K562 (cell line): ENCODE measurements at regions not wholly inside any gene's neighbourhood (a gene's known extent, or its start where the extent isn't known, plus 50 kb on each side); places are given as distances from the start of the nearest gene placed in this dataset.

Experiments
- ATAC-seq: fragments of 200-7000 bp; cut with Tn5 transposase; 3 replicates; pipeline ENCODE4 v1.9.1; 2020; ENCODE audit warnings: moderate library complexity
- BruUV-seq: library from RNA; stranded (reverse); fragments of 400-500 nt; replicated peaks from 2 replicates; lab custom pipeline; 2021; lab: Mats Ljungman, UMichigan
- CTCF ChIA-PET: fragments of 300-600 bp; formaldehyde crosslinking; extraction: SDS; loops from one replicate; lab custom pipeline; 2021; ENCODE audit warnings: low intra/inter-chr PET ratio; lab: Yijun Ruan, JAX
- POLR2A ChIA-PET: fragments of 300-600, 350-650 bp; sonication (Branson Sonifier 250); formaldehyde crosslinking; extraction: SDS; loops from one replicate; lab custom pipeline; 2021; ENCODE audit warnings: antibody characterized with exemption, inconsistent platforms; lab: Yijun Ruan, JAX
- DNase-seq, 4 experiments: peaks; one replicate each; pipeline versions ENCODE4 v3.0.0 to v3.0.0-alpha.2; 2011 to 2018; ENCODE audit warnings: low spot score in 3 of 4, mixed read lengths in 3 of 4; ENCODE audit errors: extremely low read depth in 1 of 4
- FAIRE-seq: peaks from 2 replicates; lab custom pipeline; 2011; peaks lifted over from hg19 to GRCh38; lab: Jason Lieb, UNC
- H2AFZ ChIP-seq: 2 replicates; pipeline ENCODE4 v1.6.0; 2011; ENCODE audit warnings: low read depth, low read length, control low read depth, inconsistent platforms
- H3K27ac ChIP-seq: fragments of 200-600 bp; 3 replicates; pipeline ENCODE4 v1.8.0; 2011; ENCODE audit warnings: low read depth, mild to moderate bottlenecking, control low read depth, inconsistent platforms, low read length, moderate library complexity, mixed read lengths; ENCODE audit errors: extremely low read depth
- H3K27me3 ChIP-seq, 2 experiments: fragments of 300-600 bp in 1 of 2; 2 replicates in 1 of 2; 3 replicates in 1 of 2; pipeline versions ENCODE4 v1.6.0 to v1.8.0; 2011; ENCODE audit warnings: inconsistent platforms in 2 of 2, low read length in 2 of 2, mild to moderate bottlenecking in 1 of 2, mixed read lengths in 1 of 2, moderate library complexity in 1 of 2; ENCODE audit not compliant: control insufficient read depth in 2 of 2, insufficient read depth in 2 of 2
- H3K36me3 ChIP-seq: fragments of 300-600 bp; 3 replicates; pipeline ENCODE4 v1.8.0; 2011; ENCODE audit warnings: mild to moderate bottlenecking, low read length, inconsistent platforms; ENCODE audit not compliant: control insufficient read depth, insufficient read depth
- H3K4me1 ChIP-seq, 2 experiments: fragments of 200-600 bp in 1 of 2; replicated peaks in 1 of 2; 2 replicates in 1 of 2; 3 replicates in 1 of 2; pipeline versions ENCODE4 v1.5.1 to v1.8.0; 2011; ENCODE audit warnings: inconsistent platforms in 2 of 2, low read length in 2 of 2, mild to moderate bottlenecking in 1 of 2, mixed read lengths in 1 of 2, moderate library complexity in 1 of 2; ENCODE audit not compliant: control insufficient read depth in 2 of 2, insufficient read depth in 2 of 2
- H3K4me2 ChIP-seq: 2 replicates; pipeline ENCODE4 v1.6.1; 2011; ENCODE audit warnings: low read length, control low read depth, inconsistent platforms, mixed read lengths; ENCODE audit not compliant: insufficient read depth
- H3K4me3 ChIP-seq: fragments of 200-600 bp; sonication (generic), shearing (Covaris generic); 2 replicates; pipeline ENCODE4 v1.5.1; 2016; ENCODE audit warnings: control low read depth, inconsistent platforms
- H3K79me2 ChIP-seq: fragments of 200-600 bp; 3 replicates; pipeline ENCODE4 v1.8.0; 2011; ENCODE audit warnings: low read length, inconsistent platforms; ENCODE audit not compliant: control insufficient read depth, insufficient read depth
- H3K9ac ChIP-seq, 2 experiments: 2 replicates each; pipeline versions ENCODE4 v1.6.0 to v1.6.1; 2011; ENCODE audit warnings: low read depth in 2 of 2, low read length in 2 of 2, control low read depth in 1 of 2, inconsistent platforms in 1 of 2, mild to moderate bottlenecking in 1 of 2, mixed read lengths in 1 of 2; ENCODE audit not compliant: insufficient read depth in 1 of 2
- H3K9me1 ChIP-seq: one replicate; pipeline ENCODE4 v1.6.0; 2011; ENCODE audit warnings: inconsistent platforms, mild to moderate bottlenecking, low read length, moderate library complexity; ENCODE audit not compliant: control insufficient read depth, insufficient read depth
- H3K9me3 ChIP-seq: replicated peaks from 2 replicates; pipeline ENCODE4 v1.5.1; 2011; ENCODE audit warnings: low read depth, low read length, inconsistent platforms; ENCODE audit not compliant: control insufficient read depth, insufficient read depth
- H4K20me1 ChIP-seq: replicated peaks from 2 replicates; pipeline ENCODE4 v1.6.1; 2011; ENCODE audit warnings: low read length, inconsistent platforms, mixed read lengths; ENCODE audit not compliant: control insufficient read depth, insufficient read depth
- CBX3 ChIP-seq, 2 experiments: IDR thresholded peaks; 1 replicate in 1 of 2; 2 replicates in 1 of 2; pipeline ENCODE4 v1.6.1; 2012; ENCODE audit warnings: inconsistent platforms in 2 of 2, low read length in 2 of 2, borderline replicate concordance in 1 of 2, control low read depth in 1 of 2
- CEBPG ChIP-seq, 3 experiments: fragments of 200-800 bp in 1 of 3; sonication (Bioruptor generic) in 1 of 3; sonication (generic) in 1 of 3; formaldehyde crosslinking in 1 of 3; IDR thresholded peaks in 2 of 3; conservative IDR thresholded peaks in 1 of 3; 2 replicates each; pipeline versions ENCODE4 v1.6.1 to v1.8.0; 2016 to 2022; ENCODE audit warnings: missing compliant biosample characterization in 2 of 3, missing genetic modification characterization in 2 of 3, mild to moderate bottlenecking in 1 of 3, missing genetic modification reagents in 1 of 3
- ETV6 ChIP-seq, 3 experiments: fragments of 150-350 bp in 1 of 3; sonication (generic) in 1 of 3; formaldehyde crosslinking in 1 of 3; IDR thresholded peaks; 2 replicates each; pipeline versions ENCODE4 v1.6.1 to v1.8.0; 2014 to 2022; ENCODE audit warnings: borderline replicate concordance in 2 of 3, low read depth in 2 of 3, antibody characterized with exemption in 1 of 3, low read length in 1 of 3, mild to moderate bottlenecking in 1 of 3, missing genetic modification reagents in 1 of 3
- GABPB2 ChIP-seq: fragments of 250-450 bp; sonication (Bioruptor Pico); conservative IDR thresholded peaks from 2 replicates; pipeline ENCODE4 v1.5.1; 2021; ENCODE audit warnings: mild to moderate bottlenecking
- HOXB6 ChIP-seq: fragments of 250-450 bp; sonication (Bioruptor Pico); IDR thresholded peaks from 2 replicates; pipeline ENCODE4 v1.5.1; 2022; ENCODE audit warnings: mild to moderate bottlenecking, borderline replicate concordance
- MTA1 ChIP-seq: fragments of 450-650 bp; IDR thresholded peaks from 2 replicates; pipeline ENCODE4 v1.6.1; 2017; ENCODE audit warnings: borderline replicate concordance
- MYBL2 ChIP-seq, 2 experiments: fragments of 450-650 bp in 1 of 2; sonication (generic) in 1 of 2; formaldehyde crosslinking in 1 of 2; IDR thresholded peaks; 2 replicates each; pipeline versions ENCODE4 v1.6.1 to v1.8.1; 2017 to 2022; ENCODE audit warnings: borderline replicate concordance in 1 of 2, inconsistent platforms in 1 of 2, low read depth in 1 of 2, mild to moderate bottlenecking in 1 of 2, missing genetic modification reagents in 1 of 2, moderate library complexity in 1 of 2
- SPI1 ChIP-seq: IDR thresholded peaks from 2 replicates; pipeline ENCODE4 v1.6.1; 2011; ENCODE audit warnings: low read depth, low read length, control low read depth, borderline replicate concordance
- ZNF766 ChIP-seq: fragments of 200-800 bp; sonication (Bioruptor generic); conservative IDR thresholded peaks from 2 replicates; pipeline ENCODE4 v1.6.1; 2016; ENCODE audit warnings: missing genetic modification characterization, missing compliant biosample characterization
- WGBS: fragments of 100-300 bp; shearing (Covaris generic); methylation state at CpG from one replicate; pipeline ENCODE4 v1.1.6; 2016; ENCODE audit warnings: low coverage, mixed read lengths; ENCODE audit not compliant: insufficient coverage; ENCODE audit errors: missing lambda C conversion rate; 5-methylcytosine and 5-hydroxymethylcytosine counted together
- in situ Hi-C: fragments of 300-500 bp; cut with MboI; formaldehyde crosslinking; loops from 4 replicates; pipeline ENCODE4 v1.15.0; 2018; ENCODE audit warnings: inconsistent platforms, mixed read lengths
- intact Hi-C: fragments of 100-400 bp; cut with micrococcal nuclease; formaldehyde crosslinking; loops from 2 replicates; pipeline ENCODE4 v1.14.2; 2022

DNA sequence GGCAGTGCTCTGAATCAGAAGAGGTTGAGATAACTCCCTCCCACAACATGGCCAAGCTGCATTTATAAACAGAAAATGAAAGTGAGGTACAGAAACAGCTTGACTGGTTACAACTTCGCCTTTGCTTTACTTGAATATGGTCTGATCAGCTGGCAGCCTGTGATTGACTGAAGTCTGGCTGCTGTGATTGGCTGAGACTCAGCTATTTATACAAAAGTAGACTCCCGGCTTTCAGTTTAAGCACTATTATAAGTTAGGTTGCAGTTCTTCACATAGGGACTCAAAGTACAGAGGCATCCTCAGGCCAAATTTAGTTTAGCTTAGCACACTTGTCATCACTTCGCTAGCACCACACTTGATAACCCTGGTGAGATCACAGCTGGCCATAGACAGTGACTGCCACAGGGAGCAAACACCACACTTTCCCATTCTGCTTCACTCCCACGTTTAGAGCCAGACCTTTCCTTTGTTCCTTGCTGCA, 362.6 kb downstream of the EPM2A start:
- POLR2A ChIA-PET, result no interaction called here
- intact Hi-C loops, result no loop called here
- Histone ChIP-seq H3K27me3 (no peaks in the 10 kb centered on the region), H3K27ac (no peak overlapping the region), H4K20me1 (no peaks in the 10 kb centered on the region), H3K4me2 (no peak overlapping the region), H3K9me1 (no peaks in the 10 kb centered on the region), H3K79me2 (no peaks in the 10 kb centered on the region), H3K4me3 (no peak overlapping the region), H3K4me1 (no peaks in the 10 kb centered on the region), H3K9me3 (peaks cover 4% of the 10 kb centered on the region), H3K36me3 (no peaks in the 10 kb centered on the region), H3K9ac (no peak overlapping the region), H2AFZ (no peak overlapping the region)
- in situ Hi-C loops, result no loop called here
- no TSS peak for BruUV-seq
- CTCF ChIA-PET, result no interaction called here
- FAIRE-seq, result no peak
- ATAC-seq, result no peak
- TF ChIP-seq GABPB2 (CRISPR knock-in tag), result no peak
- TF ChIP-seq MYBL2 (IDR thresholded peaks at IDR 0.05; ENCODE audit: low read depth), result no peak
- no peak for TF ChIP-seq MYBL2 (CRISPR knock-in tag; IDR thresholded peaks at IDR 0.05; ENCODE audit: borderline replicate concordance)
- TF ChIP-seq SPI1, result no peak
- no peak for TF ChIP-seq ZNF766 (CRISPR knock-in tag)
- no peak for TF ChIP-seq CBX3 (IDR thresholded peaks at IDR 0.05; ENCODE audit: borderline replicate concordance in 1 of 2, low read length in 2 of 2)
- DNase-seq, result no peak
- 0% methylated on average over 4 of the region's 4 CpGs for WGBS

DNA sequence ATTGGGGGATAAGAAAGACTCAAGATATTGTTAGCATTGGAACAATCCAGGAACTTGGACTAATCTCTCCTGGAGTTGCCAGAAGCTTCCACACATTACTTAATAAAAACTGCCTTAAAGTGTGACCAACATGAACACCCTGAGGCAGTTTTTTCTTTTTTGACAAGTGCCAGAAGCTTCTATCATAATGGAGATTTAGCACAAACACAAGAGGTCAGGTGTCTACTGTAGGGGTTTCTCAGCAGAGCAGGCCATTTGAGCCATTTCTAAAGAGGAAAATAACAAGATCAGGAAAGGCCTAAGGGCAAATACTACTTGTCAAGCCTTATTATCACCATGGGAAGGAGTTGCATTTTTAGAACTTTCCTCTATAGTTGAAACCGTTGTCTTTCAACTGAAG, 361.5 kb downstream of the EPM2A start:
- WGBS, result 0% methylated on average over 1 of the region's 1 CpG
- in situ Hi-C loops, result no loop called here
- POLR2A ChIA-PET, result no interaction called here

More for the DNA sequence above, 361.5 kb downstream of the EPM2A start:
- no peak for DNase-seq
- CTCF ChIA-PET, result no interaction called here
- no peaks in the 10 kb centered on the region for H4K20me1 ChIP-seq
- H3K4me3 ChIP-seq, result no peak overlapping the region
- no peak overlapping the region for H3K4me2 ChIP-seq
- BruUV-seq, result no TSS peak
- no peaks in the 10 kb centered on the region for H3K36me3 ChIP-seq
- H3K9me3 ChIP-seq, result peaks cover 5% of the 10 kb centered on the region; the same call in 1 of the 2 replicates
- intact Hi-C loops, result no loop called here
- TF ChIP-seq ETV6 (IDR thresholded peaks at IDR 0.05; ENCODE audit: borderline replicate concordance in 1 of 2, low read depth in 2 of 2, low read length in 1 of 2) (no peak), ETV6 (CRISPR knock-in tag; IDR thresholded peaks at IDR 0.05; ENCODE audit: borderline replicate concordance) (no peak), HOXB6 (no peak), MTA1 (no peak), CEBPG (CRISPR knock-in tag; IDR thresholded peaks at IDR 0.05) (no peak), CEBPG (tag; conservative IDR thresholded peaks at IDR 0.05 in 1 of 2, IDR thresholded peaks at IDR 0.05 in 1 of 2) (no peak)
- TF ChIP-seq, all 486 proteins: peak for 0
- H3K27ac ChIP-seq, result no peak overlapping the region
- H3K4me1 ChIP-seq, result no peaks in the 10 kb centered on the region
- no peaks in the 10 kb centered on the region for H3K79me2 ChIP-seq
- no peaks in the 10 kb centered on the region for H3K27me3 ChIP-seq
- no peaks in the 10 kb centered on the region for H3K9me1 ChIP-seq
- H2AFZ ChIP-seq, result no peak overlapping the region
- FAIRE-seq, result no peak
- no peak overlapping the region for H3K9ac ChIP-seq
- no peak for ATAC-seq
